ENCODE measurements at regions not wholly inside any gene's neighbourhood (a gene's known extent, or its start where the extent isn't known, plus 50 kb on each side); places are given as distances from the start of the nearest gene placed in this dataset.

GRCh38 chr3:18812316-18812715, 336.0 kb upstream of the KCNH8 start:
- no peak for DNase-seq (ENCODE audit: low read depth, low spot score)
- H3K27me3 ChIP-seq (ENCODE audit: control insufficient read depth, insufficient read depth, low read length): no peaks in the 10 kb centered on the region
- CTCF ChIA-PET: no interaction called here
- H3K4me3 ChIP-seq (ENCODE audit: low read depth, low read length): no peak overlapping the region
- POLR2A ChIA-PET: no interaction called here
- no peak overlapping the region for H3K27ac ChIP-seq (ENCODE audit: low read depth, low read length)
- H3K9me3 ChIP-seq (ENCODE audit: control insufficient read depth, insufficient read depth, low read length): no peaks in the 10 kb centered on the region; the same call in 1 of the 2 replicates
- TF ChIP-seq CTCF (IDR thresholded peaks at IDR 0.05; ENCODE audit: low read depth, low read length): no peak

DNA sequence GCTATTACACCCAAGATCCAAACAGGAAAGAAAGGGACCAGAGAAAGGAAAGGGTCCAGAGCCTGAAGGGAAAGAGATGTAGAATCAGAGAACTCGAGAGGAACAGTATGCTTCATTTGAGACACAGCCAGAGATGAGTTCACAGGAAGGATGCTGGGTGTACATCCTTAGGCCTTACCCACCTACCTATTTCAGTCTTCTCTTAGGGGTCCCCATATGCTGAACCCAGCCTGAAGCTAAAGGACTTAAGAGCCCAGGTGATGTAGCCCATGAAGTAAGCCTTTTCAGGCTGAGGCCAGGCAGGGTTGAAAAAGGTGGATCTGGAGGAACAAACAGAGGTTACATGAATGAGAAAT, 338.0 kb upstream of the KCNH8 start:
- POLR2A ChIA-PET: no interaction called here
- no peaks in the 10 kb centered on the region; the same call in 1 of the 2 replicates for H3K9me3 ChIP-seq (ENCODE audit: control insufficient read depth, insufficient read depth, low read length)
- TF ChIP-seq CTCF (IDR thresholded peaks at IDR 0.05; ENCODE audit: low read depth, low read length): no peak
- DNase-seq (ENCODE audit: low read depth, low spot score): no peak
- no peak overlapping the region for H3K4me3 ChIP-seq (ENCODE audit: low read depth, low read length)
- H3K27ac ChIP-seq (ENCODE audit: low read depth, low read length): no peak overlapping the region
- CTCF ChIA-PET: no interaction called here
- no peaks in the 10 kb centered on the region for H3K27me3 ChIP-seq (ENCODE audit: control insufficient read depth, insufficient read depth, low read length)

- CTCF ChIA-PET: no interaction called here
- POLR2A ChIA-PET: no interaction called here
- Histone ChIP-seq H3K4me3 (ENCODE audit: low read depth, low read length) (no peak overlapping the region), H3K27me3 (ENCODE audit: control insufficient read depth, insufficient read depth, low read length) (no peaks in the 10 kb centered on the region), H3K9me3 (ENCODE audit: control insufficient read depth, insufficient read depth, low read length) (no peaks in the 10 kb centered on the region; the same call in 1 of the 2 replicates), H3K27ac (ENCODE audit: low read depth, low read length) (no peak overlapping the region)
- no peak for TF ChIP-seq CTCF (IDR thresholded peaks at IDR 0.05; ENCODE audit: low read depth, low read length)
- DNase-seq (ENCODE audit: low read depth, low spot score): no peak
Measured at GRCh38 chr3:18809640-18810305, 338.5 kb upstream of the KCNH8 start.

GRCh38 chr3:18808429-18808828, 339.9 kb upstream of the KCNH8 start:
- TF ChIP-seq CTCF (IDR thresholded peaks at IDR 0.05; ENCODE audit: low read depth, low read length): no peak
- DNase-seq (ENCODE audit: low read depth, low spot score): no peak
- POLR2A ChIA-PET: no interaction called here

DNA sequence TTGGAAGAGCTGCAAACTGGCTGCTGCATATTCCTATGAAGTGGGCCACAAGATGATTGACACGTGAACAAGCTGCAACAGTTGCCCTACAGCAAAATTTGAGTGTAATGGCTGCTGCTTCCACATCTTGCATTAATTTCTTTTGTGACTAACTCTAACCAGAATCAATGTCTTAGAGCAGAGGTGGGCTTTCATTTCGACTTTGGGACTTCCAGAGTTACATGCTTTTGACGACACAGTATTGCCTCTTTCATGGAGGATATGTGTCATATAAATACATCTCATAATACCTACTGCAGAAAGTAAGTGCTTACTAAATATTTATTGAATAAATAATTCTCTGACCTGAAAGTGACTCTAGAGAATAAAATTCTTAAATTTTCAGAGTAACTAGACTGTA, 340.7 kb upstream of the KCNH8 start:
- Histone ChIP-seq H3K27ac (ENCODE audit: low read depth, low read length) (no peak overlapping the region), H3K9me3 (ENCODE audit: control insufficient read depth, insufficient read depth, low read length) (no peaks in the 10 kb centered on the region; the same call in 1 of the 2 replicates), H3K4me3 (ENCODE audit: low read depth, low read length) (no peak overlapping the region), H3K27me3 (ENCODE audit: control insufficient read depth, insufficient read depth, low read length) (no peaks in the 10 kb centered on the region)
- no peak for TF ChIP-seq CTCF (IDR thresholded peaks at IDR 0.05; ENCODE audit: low read depth, low read length)
- ChIA-PET CTCF (no interaction called here), POLR2A (no interaction called here)
- DNase-seq (ENCODE audit: low read depth, low spot score): no peak

More at GRCh38 chr3:18808429-18808828, 339.9 kb upstream of the KCNH8 start:
- Histone ChIP-seq H3K9me3 (ENCODE audit: control insufficient read depth, insufficient read depth, low read length) (no peaks in the 10 kb centered on the region; the same call in 1 of the 2 replicates), H3K27me3 (ENCODE audit: control insufficient read depth, insufficient read depth, low read length) (no peaks in the 10 kb centered on the region), H3K4me3 (ENCODE audit: low read depth, low read length) (no peak overlapping the region), H3K27ac (ENCODE audit: low read depth, low read length) (no peak overlapping the region)
- CTCF ChIA-PET: no interaction called here

Measured in AG04450 (cell line).